Cerebellar nuclear complex (tissue), 1 donor: ENCODE measurements at regions not wholly inside any gene's neighbourhood (a gene's known extent, or its start where the extent isn't known, plus 50 kb on each side); places are given as distances from the start of the nearest gene placed in this dataset.
A peak's percentile ranks its signal among the peaks of the same experiment; 100 is the strongest.

Experiments
- DNase-seq, 2 experiments: peaks; one replicate each; lab custom pipeline; 2025; lab: John Stamatoyannopoulos, UW

DNA sequence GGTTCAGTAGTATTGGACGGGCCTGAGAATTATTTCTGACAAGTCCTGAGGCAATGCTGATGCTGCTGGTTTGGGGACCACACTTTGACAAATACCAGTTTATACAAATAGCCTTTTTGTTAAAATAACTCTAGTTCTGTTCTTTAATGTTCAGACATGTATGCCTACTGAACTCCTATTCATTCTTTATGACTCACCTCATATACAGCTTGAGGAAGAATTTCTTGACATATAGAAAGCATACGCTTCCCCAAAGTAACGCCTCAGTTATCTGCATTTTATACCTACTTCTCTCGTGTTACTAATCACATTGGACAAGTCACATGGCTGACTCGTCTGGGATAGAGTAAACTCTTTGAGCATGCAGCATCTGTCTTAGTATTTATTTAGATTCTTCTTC, 145.4 kb upstream of the GOLIM4 start:
- DNase-seq: no peak

DNA sequence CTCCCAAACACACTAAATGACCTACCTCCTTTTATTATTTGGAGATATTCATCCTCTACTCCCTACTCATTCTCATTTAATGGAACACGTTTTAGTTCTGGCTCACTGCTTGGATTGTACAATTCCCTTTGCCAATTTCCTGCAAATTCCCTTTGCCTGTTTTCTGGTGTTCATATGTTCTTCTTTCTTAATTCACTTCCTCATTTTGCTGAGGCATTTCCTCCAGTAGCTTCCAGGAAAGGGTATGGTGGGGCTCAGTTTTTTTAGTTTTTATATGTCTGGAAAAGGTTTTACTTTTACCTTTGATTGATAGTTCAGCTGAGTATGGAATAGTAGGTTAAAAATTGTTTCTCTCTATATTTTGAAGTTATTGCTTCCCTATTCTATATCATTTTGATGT, 143.6 kb upstream of the GOLIM4 start:
- no peak for DNase-seq

DNA sequence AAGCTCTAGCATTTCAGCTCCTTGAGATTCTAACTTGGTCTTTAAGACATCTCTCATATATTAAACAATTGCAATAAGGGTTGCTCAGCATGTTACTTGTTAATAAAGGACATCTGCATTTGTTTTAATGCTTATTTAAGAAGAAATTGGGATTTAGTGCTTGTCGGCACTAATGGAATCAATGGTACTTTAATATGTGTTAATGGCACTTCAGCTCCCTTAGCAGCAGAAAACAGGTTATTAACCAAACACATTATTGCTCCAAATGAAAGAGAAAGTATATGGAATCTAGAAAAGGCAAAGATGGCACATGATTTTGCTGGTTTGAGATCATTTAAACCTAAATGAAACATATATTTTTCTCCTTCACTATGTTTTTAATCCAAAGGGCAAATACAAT, 137.3 kb upstream of the GOLIM4 start:
- no peak for DNase-seq

DNA sequence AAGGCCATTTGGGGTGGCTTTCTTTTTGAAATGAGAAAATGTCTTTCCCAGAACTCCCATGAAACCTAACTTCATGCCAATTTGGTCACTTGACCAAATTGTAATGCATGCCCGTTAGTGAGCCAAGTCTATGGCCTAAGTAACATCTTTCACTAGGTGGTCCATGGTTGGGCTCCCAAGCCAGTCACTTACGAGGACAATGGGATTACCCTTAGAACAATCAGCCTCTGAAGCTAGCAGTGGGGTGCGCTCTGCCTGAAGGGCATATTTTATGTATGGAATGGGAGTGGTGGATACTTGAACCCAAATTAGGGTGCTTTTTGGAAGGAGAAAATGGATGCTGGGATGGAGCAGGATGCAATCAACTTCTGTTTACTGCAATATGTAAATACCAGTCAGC, 127.4 kb upstream of the GOLIM4 start:
- no peak for DNase-seq

DNA sequence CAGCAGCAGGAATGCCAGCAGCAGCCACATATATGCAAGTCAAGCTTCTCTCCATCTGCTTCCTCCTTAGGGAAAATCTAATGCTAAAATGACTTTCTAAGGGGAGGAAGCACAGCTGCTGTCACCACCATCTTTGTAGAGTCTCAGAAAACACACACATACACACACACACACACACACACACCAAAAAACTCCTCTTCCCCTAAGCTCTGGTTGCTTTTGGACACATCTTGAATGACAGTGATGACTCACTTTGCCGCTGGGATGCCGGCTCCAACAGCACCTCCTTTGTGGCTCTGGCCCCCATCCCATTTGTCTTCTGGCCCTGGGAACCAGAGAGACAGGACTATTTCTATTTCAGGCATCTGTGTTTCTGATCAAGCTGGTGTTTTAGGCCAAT, 124.8 kb upstream of the GOLIM4 start:
- no peak for DNase-seq

DNA sequence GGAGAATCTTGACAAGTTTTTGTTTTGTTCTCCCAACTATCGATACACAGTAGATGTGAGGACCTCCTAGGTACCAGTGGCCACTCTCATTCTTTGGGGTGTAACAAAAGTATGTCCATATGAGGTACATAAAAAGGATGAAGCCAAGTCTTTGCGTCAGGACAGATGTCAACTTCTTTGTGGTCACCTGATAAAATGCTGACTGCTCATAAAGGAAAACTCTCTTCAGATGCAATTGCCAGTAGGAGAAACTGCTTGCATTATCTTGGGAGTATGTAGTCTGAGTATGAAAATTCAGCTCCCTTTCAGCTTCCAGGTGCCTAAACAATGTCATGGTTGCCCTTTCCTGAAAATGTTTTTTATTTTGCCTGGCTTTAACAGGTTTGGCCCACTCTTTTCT, 123.8 kb upstream of the GOLIM4 start:
- no peak for DNase-seq

DNA sequence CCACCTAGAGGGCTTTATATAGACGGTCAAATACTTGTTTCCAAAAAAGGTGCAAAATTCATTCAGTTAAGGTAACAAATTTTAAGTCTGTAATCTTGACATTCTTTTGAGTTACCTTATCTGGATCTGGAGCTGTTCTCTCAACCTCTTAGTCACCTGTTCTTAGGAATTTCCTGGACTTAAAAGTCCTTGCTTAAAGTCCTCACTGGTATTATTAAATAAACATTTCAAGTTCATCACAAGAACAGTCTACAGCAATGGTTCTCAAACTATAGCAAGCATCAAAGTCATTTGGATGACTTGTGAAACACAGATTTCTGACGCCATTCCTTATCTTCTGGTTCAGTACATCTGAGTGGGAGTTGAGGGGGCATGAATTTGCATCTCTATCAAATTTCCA, 122.9 kb upstream of the GOLIM4 start:
- no peak for DNase-seq

DNA sequence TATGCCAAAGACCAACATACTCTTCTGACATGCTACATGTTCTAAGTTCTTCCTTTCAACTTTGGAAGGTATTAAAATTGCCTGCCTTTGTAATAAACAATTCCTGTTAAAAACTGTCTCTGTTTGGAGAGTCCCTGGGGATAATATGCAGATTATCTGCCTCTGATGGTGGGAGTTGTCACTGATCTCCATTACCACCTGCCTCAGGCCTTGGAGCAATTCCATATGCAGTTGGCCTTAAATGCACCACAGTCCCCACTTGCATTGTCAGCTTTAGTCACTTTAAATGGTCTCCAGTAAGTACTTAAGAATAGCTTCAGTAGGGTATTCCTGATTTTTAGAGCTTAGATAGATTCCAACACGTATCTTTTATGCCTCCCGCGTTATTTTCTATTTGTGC, 121.1 kb upstream of the GOLIM4 start:
- DNase-seq: no peak

DNA sequence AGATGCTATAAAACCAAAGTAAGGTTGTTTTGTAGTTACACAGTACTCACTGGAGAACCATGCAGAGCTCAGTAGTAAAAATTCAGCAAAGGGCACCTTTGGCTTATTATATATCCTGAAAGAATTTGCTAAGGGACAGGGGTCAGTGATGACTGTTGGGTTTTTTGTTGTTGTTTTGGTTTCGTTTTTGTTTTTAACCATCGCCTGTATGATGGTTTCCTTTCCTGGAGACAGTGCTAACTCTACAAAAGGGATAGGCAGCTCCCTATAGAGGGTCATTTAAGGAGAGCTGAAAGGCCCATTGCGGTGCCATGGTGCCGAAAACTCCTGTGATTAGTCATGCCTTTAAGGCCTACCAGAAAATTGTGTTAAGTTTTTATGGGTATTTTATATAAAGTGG, 118.2 kb upstream of the GOLIM4 start:
- no peak for DNase-seq

DNA sequence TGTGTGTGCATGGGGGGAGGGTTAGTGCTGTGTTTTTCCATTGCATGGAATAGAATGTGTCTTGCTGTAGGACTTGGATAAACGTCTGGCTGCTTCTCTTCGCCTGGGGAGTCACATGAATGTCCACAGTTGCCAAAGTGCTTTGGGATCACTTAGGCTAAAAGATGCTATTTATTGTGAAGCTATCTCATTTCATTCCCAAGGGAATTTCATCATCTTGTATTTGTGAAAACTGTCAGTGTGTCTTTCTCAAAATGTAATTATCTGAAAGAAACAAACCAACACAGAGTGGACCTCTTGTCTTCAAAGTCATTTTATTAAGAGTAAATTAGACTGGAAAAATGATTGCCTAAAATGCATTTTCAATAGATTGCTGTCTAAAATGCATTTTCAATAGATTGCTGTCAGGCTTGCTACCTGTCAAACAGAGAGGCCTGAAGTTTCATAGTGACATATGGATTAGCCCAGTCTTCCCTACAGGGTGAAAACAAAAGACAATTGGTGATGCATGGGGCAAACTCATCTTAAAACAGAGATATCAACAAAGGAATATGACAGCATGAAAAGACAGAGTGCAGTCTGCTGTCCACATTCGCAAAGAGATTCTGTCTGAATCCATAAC, 117.1 kb upstream of the GOLIM4 start:
- DNase-seq: no peak

DNA sequence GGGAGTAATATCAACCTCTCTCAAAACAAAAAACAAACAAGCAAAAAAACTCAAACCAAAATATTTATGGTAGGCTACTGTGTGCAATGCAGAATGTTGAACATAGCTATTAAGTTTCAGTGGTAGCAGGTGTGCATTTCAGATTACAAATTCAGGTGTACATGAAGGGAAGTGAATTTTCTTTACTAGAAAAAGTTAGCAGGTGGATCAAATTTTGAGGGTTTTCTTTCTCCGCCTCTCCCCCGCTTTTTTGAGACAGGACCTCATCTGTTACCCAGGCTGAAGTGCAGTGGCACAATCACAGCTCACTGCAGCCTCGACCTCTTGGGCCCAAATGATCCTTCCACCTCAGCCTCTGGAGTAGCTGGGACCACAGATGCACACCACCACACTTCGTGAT, 109.7 kb upstream of the GOLIM4 start:
- no peak for DNase-seq

DNA sequence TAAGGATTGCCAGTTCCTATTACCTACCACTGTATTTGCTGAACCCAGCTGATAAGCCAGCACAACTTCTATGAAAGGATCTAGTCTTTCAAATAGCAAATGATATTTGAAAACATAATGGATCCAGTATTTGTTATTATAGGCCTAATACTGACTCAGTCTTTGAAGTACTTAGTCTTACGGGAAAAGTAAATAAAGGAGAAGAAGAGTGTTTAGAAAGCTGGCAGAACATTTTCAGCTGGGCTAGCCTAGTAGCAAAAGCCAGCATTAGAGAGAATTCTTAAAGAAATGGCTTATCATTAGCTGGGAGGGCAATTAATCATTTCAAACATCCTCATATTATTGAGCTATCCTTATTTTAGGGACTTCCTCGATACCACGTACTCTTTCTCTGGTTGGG, 101.4 kb upstream of the GOLIM4 start:
- DNase-seq: no peak

DNA sequence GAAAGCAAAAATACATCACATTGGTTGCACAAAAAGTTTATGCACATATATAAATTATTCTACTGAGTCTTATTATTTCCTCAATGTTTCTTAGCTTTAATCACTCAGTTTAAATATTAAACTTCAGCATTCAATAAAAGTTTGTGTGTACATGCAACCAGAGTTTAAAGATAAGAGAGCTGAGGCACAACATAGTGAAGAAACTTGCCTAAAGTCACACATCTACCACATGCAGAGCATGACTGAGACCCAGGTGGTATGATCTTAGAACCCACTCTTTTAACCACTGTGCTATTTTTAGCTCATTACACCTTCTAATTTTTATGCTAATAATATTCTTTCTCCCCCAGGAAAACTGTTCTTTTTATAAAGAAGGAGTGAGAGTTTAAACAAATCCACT, 96.1 kb upstream of the GOLIM4 start:
- no peak for DNase-seq

DNA sequence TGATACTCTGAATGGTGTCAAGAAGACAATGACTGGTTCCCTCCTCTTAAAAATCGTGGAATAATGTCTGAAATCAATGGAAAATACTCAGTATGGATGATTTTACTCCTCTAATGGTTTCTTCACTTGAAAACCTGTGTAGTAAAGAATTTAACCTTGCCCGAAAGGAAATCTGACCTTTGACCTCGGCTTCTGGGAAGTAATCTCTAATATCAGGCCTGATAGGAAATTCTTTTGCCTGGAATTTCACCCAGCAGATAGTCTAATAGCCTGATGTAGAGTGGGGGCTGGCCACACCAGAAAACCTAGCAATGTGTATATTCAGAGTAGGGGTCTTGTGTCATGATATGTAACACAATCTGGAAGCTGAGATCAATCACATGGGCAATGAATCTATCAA, 91.5 kb upstream of the GOLIM4 start:
- no peak for DNase-seq

DNA sequence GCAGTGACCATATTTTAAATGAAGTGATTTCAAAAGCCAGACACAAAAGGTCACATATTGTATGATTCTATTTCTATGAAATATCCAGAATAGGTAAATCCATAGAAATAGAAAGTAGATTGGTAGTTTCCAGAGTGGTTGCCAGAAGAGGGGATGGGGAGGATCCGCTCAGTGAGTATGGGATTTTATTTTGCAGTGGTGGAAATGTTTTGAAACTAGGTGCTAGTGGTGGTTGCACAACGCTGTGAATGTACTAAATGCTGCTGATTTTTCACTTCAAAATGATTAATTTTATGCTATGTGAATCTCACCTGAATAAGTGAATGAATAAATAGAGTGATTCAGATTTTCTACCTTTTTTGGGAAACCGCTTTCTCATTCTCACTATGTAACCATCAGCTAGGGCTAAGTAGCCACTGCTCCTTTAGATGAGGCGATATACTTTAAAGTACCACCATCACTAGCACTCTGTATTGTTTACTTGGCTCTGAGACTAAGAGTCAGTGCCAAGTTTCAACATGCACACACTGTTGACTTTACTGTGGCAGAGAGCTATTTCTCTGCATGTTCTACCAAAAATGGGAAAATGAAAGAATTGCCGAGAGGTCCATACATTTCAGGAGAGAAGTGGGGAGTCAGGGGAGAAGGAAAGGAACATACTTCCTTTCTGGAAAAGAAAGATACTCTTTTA, 90.7 kb upstream of the GOLIM4 start:
- no peak for DNase-seq

DNA sequence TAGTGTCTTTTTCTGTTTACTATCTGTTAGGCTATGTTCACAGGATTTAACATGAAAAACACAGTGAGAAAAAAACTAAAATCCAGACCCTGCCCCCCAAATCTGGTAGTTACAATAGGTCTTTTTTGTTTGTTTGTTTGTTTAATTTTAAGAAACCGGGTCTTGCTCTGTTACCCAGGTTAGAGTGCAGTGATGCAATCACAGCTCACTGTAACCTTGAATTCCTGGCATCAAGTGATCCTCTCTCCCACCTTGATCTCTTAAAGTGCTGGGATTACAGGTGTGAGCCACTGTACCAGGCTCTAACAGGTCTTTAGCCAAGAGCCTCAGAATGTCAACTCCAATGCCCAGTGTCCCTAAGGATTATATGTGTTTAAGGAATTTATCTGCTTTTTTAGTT, 88.0 kb upstream of the GOLIM4 start:
- DNase-seq: no peak

DNA sequence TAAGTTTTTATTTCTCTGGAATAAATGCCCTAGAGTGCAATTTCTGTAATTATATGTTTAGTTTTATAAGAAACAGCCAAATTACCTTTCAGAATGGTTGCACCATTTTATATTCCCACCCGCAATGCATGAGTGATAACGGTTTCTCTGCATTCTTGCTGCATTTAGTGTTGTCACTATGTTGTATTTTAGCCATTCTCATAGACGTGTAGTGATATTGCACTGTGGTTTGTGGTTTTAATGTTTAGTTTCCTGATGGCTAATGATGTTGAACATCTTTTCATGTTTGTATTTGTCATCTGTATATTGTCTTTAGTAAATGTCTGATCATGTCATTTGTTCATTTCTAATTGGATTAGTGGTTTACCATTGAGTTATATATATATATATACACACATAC, 73.0 kb upstream of the GOLIM4 start:
- no peak for DNase-seq

DNA sequence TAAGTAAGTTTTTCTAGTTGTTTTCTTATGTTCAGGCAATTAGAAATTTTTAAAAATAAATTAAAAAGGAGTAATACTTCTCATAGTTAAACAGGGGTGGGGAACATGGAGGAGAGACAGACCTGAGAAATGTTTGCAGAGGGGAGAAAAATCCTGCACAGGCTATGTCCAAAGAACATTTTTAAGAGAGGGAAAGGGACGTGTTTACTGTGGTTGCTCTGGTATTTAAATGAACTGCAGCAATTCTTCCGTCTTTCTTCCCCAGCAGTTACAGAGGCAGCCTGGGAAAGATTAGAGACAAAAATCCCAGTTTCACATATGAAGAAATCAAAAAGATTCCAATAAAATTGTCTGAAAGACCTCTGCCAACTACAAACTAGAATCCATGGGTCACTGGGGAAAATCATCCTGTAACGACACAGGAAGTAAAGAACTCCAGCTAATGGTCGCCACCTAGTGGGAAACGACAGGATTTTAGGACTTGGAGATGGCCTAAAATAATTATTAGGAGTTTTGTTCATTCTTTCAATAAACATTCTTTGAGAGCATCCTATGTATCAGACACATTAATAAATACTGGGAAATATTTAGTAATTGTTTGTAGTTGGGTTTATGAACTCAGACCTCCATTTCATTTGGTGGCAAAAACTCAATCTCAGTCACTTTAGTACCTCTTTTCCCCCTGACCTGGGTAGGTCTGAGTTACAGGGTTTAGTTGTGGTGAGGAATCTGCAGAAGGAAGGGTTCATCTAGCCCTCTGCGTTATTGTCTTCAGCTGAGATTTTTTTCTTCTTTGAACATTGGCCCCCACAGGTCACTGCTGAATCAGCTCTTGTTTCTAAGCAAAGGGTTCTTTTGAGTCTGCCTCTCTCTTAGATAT, 69.9 kb upstream of the GOLIM4 start:
- peak in 1 of 2 experiments; percentile 2 for DNase-seq

DNA sequence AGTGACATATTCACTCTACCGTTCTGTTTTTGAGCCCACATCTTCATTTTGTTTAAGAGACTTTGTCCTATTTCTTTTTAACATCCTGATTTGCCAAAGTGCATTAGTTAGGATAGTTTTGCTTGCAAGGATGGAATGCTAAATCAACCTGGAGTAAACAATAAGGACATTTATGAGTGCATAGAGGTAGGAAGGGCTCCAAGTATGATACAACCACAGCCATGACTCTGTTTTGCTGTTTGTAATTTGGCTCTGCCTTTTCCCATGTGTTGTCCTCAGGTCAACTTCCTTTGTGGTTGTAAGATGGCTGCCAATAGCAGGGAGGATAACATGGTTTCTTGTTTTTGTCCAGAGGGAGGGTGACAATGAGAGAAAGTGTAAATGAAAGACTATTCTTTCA, 66.4 kb upstream of the GOLIM4 start:
- no peak for DNase-seq

DNA sequence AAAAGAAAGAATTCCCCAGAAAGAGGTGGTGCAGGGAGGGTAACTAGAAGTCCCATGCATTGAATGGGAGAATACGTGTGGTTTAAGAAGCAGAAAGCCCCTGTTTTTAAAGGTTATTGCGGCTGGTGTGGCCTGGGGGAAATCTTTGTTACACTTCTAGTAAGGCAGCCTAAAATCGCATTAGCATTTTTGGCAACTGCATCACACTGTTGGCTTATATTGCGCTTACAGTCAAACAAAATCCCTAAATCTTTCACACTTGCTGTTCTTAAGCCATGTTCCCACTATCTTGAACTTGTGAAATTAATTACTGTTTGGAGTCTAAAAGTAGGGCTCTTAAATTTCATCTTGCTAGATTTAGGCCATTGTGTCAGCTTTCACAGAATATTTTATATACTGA, 66.0 kb upstream of the GOLIM4 start:
- DNase-seq: no peak

DNA sequence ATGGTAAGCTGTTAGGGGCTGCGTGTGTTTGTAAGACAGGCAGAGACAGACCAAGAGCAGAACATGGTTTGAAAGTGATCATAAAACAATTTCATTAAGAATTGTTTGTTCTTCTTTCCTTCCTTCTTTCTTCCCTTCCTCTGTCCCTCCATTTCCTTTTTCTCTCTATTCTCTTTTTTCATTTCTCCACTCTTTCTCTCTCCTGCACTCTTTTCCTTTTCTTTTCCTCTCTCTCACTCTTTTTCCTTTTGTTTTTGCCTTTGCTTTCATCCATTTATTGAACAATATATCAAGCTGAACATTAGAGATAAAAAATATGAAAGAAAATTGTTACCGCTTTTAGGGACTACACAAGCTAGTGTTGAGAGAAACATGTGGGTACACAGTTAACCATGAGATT, 62.2 kb upstream of the GOLIM4 start:
- DNase-seq: no peak

DNA sequence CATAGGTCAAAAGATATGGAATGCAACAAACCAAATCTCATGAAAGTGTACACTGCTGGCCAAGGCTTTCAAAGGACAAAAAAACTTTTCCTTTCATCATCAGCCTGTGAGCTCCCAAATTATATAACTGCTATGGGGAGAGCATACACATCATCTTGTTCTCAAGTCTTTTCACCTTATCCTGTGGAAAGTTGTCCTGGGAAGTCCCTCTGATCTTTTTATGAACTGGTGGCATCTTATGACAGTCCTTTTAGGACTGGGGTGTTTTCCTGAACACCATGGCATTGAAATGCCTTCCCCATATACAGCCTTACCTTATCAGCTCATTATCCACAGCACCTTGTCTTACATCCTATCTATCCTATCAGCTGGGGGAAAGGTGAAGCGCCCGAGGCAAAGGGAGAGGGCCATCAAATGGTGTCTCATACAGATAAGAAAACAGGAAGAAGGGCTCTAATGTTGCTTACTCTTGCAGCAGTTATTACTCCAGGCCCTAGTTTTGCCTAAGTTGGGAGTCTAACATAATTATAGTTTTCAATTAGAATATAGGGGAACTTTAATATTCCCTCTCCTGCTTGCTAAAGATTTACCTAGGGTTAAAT, 61.5 kb upstream of the GOLIM4 start:
- no peak for DNase-seq

DNA sequence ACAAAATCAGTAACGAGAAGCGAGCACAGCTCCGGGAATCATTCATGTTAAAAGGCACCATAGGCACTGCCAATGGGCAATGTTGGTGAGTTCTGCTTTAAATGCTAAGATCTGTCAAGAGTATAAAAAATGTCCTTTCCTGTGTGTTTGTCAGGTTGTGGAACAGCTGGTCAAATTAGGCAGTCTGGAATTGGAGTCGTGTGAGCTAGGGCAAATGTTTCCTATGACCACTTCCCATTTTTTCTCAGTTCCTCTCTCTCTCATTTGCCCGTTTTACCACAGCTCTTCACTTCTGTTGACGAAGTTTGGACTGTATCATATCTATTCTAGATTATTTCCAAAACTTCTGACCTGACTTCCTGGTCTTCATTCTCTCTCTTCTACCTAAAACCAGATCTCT, 60.8 kb upstream of the GOLIM4 start:
- DNase-seq: no peak
